Left kidney (tissue), 1 donor: ENCODE measurements at regions not wholly inside any gene's neighbourhood (a gene's known extent, or its start where the extent isn't known, plus 50 kb on each side); places are given as distances from the start of the nearest gene placed in this dataset.
"Not testable (repeated sequence)": the region's sequence is repeated elsewhere in the genome, so short reads cannot be mapped to it uniquely, and the experiment has no call there.

Experiments used
- DNase-seq: peaks from one replicate; pipeline ENCODE4 v3.0.0-alpha.2; 2013

- DNase-seq = not testable (repeated sequence)
Measured at GRCh38 chr10:15921423-15921945, 61.2 kb upstream of the MINDY3 start.

DNA sequence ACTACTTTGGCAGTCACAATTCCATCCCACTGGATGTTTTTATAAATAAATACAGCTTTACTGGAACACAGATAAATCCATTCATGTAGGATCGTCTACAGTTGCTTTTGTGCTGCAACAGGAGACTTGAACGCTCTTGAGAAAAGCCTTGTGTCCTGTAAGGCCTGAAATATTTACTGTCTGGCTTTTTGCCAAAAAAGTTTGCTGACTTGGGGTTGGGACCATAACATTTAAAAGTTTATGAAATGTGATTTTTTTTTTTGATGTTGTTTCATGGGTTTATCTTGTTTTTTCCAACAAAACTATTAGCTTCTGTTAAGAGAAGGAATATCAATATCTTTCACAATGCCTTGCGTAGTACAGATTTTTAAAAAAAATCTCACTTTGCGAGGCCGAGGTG, 71.1 kb upstream of the MINDY3 start:
- no peak for DNase-seq

DNA sequence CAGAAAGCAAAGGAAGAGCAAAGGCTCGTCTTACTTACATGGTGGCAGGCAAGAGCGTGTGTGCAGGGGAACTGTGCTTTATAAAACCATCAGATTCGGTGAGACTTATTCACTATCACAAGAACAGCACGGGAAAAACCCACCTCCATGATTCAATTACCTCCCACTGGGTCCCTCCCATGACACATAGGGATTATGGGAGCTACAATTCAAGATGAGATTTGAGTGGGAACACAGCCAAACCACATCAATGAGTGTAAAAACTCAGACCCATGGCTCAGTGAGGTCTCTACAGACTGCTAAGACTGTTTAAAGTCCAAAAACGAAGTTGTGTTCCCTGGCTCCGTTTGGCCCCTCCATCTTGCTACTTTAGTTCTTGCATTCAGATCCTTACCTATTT, 79.2 kb upstream of the MINDY3 start:
- not testable (repeated sequence) for DNase-seq

GRCh38 chr10:15943426-15943825, 83.1 kb upstream of the MINDY3 start:
- no peak for DNase-seq

GRCh38 chr10:15954188-15954587, 93.9 kb upstream of the MINDY3 start:
- no peak for DNase-seq

GRCh38 chr10:15960277-15960676, 100.0 kb upstream of the MINDY3 start:
- DNase-seq = no peak

GRCh38 chr10:15972736-15973135, 112.4 kb upstream of the MINDY3 start:
- not testable (repeated sequence) for DNase-seq

DNA sequence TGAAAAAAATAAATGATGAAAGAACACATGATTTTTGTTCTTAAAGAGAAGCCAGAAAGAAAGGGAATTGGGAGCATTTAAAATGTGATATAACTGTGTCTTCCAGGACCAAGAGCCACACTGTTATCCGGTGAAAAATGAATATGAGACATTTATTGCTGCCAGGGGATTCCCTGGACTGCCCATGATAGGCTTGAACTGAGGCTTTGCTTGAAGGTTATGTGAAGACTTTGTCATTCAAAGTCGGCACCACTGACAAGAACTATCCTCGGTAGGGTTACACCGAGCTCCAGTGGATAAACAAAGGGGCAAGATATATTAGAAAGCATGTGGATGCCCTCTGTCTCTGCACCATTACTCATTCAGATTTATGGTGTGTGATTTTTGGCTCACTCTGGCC, 125.4 kb upstream of the MINDY3 start:
- no peak for DNase-seq

DNA sequence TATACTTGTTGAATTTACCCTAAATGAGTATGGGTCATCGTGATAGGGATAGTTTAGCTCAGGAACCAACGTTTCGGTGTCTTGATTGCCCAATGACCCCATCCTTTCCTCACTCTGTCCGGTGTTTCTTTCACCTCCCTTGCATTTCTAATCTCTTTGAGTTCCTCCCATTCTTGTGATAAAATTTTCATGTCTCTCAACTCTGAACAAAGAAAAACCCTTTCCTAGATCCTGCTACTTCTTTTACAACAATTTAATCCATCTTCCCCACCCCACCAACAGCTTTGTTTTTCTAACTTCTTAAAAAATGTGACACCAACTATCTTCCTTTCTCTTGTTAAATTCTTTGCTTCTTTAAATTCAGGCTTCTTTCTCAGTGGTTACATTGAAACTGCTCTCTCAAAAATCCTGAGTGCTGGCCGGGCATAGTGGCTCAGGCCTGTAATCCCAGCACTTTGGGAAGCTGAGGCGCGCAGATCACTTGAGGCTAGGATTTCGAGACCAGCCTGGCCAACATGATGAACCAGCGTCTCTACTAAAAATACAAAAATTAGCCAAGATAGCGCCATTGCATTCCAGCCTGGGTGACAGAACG, 130.3 kb upstream of the MINDY3 start:
- DNase-seq = no peak

GRCh38 chr10:15997313-15997712, 137.0 kb upstream of the MINDY3 start:
- DNase-seq = no peak

DNA sequence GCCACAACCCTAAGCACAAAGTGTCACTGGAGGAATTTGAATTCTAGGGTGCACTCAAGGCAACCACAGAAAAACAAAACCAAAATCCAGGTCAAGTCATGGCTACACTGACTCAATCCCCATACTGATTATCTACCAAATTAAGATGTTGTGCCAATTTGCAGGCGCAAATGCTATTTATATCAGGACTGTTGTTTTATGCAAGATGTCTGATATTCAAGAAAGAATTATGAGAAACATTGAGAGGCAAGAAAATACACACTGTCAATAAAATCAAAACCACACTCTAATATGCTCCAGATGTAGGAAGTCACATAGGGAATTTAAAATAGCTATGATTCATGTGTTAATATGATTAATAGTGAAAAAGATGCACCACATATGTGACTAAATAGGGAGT, 141.3 kb upstream of the MINDY3 start:
- DNase-seq = no peak

DNA sequence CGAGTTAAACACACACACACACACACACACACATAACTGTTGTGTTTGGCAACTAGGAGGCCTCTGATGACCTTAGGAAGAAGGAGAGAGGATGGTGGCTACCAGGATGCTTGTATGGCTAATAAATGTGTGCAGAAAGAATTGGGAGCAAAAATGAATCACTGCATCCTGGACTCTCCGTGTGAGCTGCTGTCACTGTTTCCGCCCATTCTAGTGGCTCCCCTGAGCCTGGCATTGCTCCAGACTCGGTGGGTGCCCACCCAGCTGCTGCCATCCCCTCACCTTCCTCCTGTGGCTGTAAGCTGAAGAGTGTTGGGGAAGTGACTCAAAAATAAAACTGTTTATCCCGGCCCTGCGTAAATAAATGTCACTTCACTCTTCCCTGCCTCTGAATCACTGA, 149.5 kb upstream of the MINDY3 start:
- DNase-seq = no peak

DNA sequence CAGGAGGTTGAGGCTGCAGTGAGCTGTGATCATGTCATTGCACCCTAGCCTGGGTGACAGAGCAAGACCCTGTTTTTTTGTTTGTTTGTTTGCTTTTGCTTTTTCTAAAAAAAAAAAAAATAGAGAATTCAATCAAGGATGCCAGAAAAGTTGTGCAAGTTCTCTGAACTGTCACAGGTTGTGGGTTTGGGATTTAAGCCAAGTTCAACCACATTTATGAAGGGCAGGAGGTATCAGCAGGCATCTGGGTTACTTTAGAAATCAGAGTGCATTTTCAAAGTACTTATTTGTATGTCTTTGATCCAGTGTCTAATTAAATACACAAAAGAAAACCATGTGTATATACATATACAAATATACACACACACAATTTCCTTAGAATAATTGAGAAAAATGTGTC, 151.2 kb upstream of the MINDY3 start:
- no peak for DNase-seq

- no peak for DNase-seq
Measured at GRCh38 chr10:16014469-16014868, 154.2 kb upstream of the MINDY3 start.

- DNase-seq = no peak
Measured at GRCh38 chr10:16016688-16017087, 156.4 kb upstream of the MINDY3 start.

- DNase-seq = no peak
Measured at GRCh38 chr10:16020836-16021235, 160.5 kb upstream of the MINDY3 start.

DNA sequence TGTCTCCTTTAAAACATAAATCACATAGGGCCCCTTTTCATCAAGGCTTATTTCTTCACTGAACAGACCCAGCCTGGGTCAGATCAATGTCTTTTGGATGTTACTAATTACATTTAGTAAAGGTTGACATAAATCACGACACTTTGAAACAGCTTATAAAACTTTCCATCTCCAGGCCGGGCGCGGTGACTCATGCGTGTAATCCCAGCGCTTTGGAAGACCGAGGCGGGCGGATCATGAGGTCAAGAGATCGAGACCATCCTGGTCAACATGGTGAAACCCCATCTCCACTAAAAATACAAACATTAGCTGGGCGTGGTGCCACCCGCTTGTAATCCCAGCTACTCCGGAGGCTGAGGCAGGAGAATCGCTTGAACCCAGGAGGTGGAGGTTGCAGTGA, 166.5 kb upstream of the MINDY3 start:
- DNase-seq = peak; percentile 21

- DNase-seq = no peak
Measured at GRCh38 chr10:16030562-16030961, 170.3 kb upstream of the MINDY3 start.

- no peak for DNase-seq
Measured at GRCh38 chr10:16049050-16049449, 188.7 kb upstream of the MINDY3 start.

- DNase-seq = no peak
Measured at GRCh38 chr10:16049782-16050181, 189.5 kb upstream of the MINDY3 start.

DNA sequence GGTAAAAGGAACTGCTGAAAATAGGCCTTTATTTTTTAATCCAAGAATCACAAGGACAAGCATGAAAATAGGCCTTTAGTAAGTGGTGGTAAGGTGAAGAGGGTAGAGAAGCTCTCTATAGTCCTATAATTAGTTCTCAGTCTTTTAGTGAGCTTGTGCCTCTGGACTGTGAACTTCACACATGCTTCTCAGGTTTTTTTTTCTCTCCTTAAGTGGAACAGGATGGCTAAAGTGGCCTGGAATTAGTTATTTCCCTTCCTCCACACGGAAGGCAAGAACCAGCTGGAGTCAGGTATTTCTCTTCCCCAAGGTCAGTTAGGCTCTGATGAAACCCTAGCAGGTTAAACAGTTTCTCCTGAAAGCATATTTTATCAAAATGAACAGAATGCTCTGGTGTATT, 203.0 kb upstream of the MINDY3 start:
- no peak for DNase-seq

DNA sequence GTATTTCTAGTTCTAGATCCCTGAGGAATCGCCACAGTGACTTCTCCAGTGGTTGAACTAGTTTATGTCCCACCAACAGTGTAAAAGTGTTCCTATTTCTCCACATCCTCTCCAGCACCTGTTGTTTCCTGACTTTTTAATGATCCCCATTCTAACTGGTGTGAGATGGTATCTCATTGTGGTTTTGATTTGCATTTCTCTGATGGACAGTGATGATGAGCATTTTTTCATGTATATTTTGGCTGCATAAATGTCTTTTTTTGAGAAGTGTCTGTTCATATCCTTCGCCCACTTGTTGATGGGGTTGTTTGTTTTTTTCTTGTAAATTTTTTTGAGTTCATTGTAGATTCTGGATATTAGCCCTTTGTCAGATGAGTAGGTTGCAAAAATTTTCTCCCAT, 223.2 kb upstream of the MINDY3 start:
- not testable (repeated sequence) for DNase-seq

DNA sequence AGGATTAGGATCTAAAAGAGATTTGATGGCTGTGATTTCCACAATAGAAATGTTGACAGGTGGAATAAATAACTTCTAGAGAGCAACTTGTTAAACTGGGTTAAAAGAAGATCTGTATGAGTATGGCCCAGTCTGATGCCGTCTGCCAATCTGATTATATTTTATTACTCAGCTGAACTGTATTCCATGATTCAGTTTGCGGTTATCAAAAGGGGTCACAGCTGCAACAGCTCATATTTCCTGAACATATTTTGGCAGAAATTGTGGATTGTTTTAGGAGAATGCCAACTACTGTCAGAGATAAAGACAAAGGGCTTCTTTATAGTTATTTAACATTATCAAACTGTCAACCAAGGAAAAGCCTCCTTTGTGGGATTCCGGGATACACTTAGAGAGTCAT, 244.8 kb upstream of the MINDY3 start:
- no peak for DNase-seq

DNA sequence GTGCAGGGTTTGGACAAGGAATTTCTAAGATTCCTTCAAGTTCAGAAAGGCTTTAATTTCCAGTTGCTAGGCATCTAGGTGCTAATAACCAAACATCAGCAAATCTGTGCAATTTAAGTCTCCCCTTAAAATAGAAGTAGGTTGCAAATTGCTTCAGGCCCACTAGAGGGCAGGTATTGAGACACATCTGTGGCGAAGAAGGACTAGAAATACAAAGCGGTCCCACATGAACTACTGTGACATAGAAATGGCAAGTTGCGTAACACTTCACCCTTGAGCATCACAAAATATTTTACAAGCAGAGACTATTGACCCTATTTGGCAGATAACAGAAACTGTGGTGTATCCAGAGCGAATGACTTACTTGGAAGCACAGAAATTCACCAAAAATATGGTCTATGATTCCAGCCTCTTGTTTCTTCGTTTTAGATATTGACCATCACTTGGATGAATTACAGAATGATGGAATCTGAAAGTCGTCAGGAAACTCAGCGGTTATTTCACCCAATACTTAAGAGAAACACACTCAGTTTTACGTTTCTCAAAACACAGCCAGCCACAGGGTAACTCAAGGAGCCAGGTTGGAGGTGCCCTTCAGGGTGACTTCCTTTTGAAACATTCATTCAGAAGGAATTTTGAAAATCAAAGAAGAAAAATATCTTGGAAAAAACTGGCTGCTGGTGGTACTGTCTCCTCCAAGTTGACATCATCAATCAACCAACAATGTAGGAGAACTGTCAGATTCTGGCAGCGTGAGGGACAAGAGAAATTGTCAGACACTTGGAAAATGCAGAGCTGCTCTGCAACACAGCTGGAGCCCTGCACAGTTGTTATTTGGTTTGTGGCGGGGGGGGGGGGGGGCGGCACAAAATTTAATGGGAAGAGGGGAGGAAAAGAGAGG, 256.3 kb upstream of the MINDY3 start:
- peak; percentile 6 for DNase-seq
